Mesenchymal stem cell (in vitro differentiated cells and primary cell): ENCODE measurements at regions not wholly inside any gene's neighbourhood (a gene's known extent, or its start where the extent isn't known, plus 50 kb on each side); places are given as distances from the start of the nearest gene placed in this dataset.

ENCODE experiments used
- DNase-seq: peaks from one replicate; pipeline ENCODE4 v3.0.0-alpha.2; 2013
- H2AFZ ChIP-seq: one replicate; pipeline ENCODE4 v1.6.1; 2013; ENCODE audit warnings: low read depth, mild to moderate bottlenecking, control low read depth, inconsistent platforms, low read length, moderate library complexity
- H2AK5ac ChIP-seq: 2 replicates; pipeline ENCODE4 v1.6.1; 2013; ENCODE audit warnings: low read length, moderate library complexity, mild to moderate bottlenecking, inconsistent platforms; ENCODE audit not compliant: severe bottlenecking
- H2BK120ac ChIP-seq: one replicate; pipeline ENCODE4 v1.6.1; 2013; ENCODE audit warnings: low read depth, mild to moderate bottlenecking, inconsistent platforms, low read length, moderate library complexity
- H2BK12ac ChIP-seq, 2 experiments: one replicate each; pipeline ENCODE4 v1.6.1; 2013; ENCODE audit warnings: inconsistent platforms in 2 of 2, low read length in 2 of 2, mild to moderate bottlenecking in 2 of 2, moderate library complexity in 2 of 2, control low read depth in 1 of 2
- H2BK15ac ChIP-seq: one replicate; pipeline ENCODE4 v1.6.1; 2013; ENCODE audit warnings: mild to moderate bottlenecking, low read depth, inconsistent platforms; ENCODE audit not compliant: poor library complexity, severe bottlenecking
- H2BK5ac ChIP-seq: 2 replicates; pipeline ENCODE4 v1.6.1; 2013; ENCODE audit warnings: low read depth, mild to moderate bottlenecking, low read length, control low read depth, inconsistent platforms; ENCODE audit not compliant: poor library complexity, severe bottlenecking
- H3K14ac ChIP-seq, 2 experiments: one replicate each; pipeline ENCODE4 v1.6.1; 2013; ENCODE audit warnings: inconsistent platforms in 2 of 2, low read length in 2 of 2, control low read depth in 1 of 2, mild to moderate bottlenecking in 1 of 2, moderate library complexity in 1 of 2
- H3K18ac ChIP-seq, 2 experiments: one replicate each; pipeline ENCODE4 v1.6.1; 2013; ENCODE audit warnings: inconsistent platforms in 2 of 2, low read length in 2 of 2, control low read depth in 1 of 2, low read depth in 1 of 2, mild to moderate bottlenecking in 1 of 2
- H3K23ac ChIP-seq, 2 experiments: one replicate each; pipeline ENCODE4 v1.6.1; 2013; ENCODE audit warnings: inconsistent platforms in 2 of 2, low read length in 2 of 2, mild to moderate bottlenecking in 2 of 2, moderate library complexity in 2 of 2, control low read depth in 1 of 2
- H3K27ac ChIP-seq: 2 replicates; pipeline ENCODE4 v1.5.1; 2013; ENCODE audit warnings: mild to moderate bottlenecking, moderate library complexity, low read length, control low read depth, inconsistent platforms; ENCODE audit not compliant: poor library complexity, severe bottlenecking
- H3K27me3 ChIP-seq, 2 experiments: 2 replicates each; pipeline versions ENCODE4 v1.6.1 to v1.7.0; 2013; ENCODE audit warnings: low read length in 2 of 2, mild to moderate bottlenecking in 2 of 2, moderate library complexity in 2 of 2, control low read depth in 1 of 2, inconsistent platforms in 1 of 2; ENCODE audit not compliant: control insufficient read depth in 1 of 2, insufficient read depth in 1 of 2
- H3K36me3 ChIP-seq, 2 experiments: 2 replicates each; pipeline versions ENCODE4 v1.6.1 to v1.7.0; 2013; ENCODE audit warnings: low read length in 2 of 2, control low read depth in 1 of 2, inconsistent platforms in 1 of 2, low read depth in 1 of 2, mild to moderate bottlenecking in 1 of 2; ENCODE audit not compliant: insufficient read depth in 2 of 2, control insufficient read depth in 1 of 2
- H3K4ac ChIP-seq, 2 experiments: one replicate each; pipeline ENCODE4 v1.6.1; 2013; ENCODE audit warnings: inconsistent platforms in 2 of 2, low read length in 2 of 2, mild to moderate bottlenecking in 2 of 2, moderate library complexity in 2 of 2, control low read depth in 1 of 2, low read depth in 1 of 2
- H3K4me1 ChIP-seq: 2 replicates; pipeline ENCODE4 v1.6.1; 2013; ENCODE audit warnings: low read depth, low read length, control low read depth; ENCODE audit not compliant: control insufficient read depth, insufficient read depth
- H3K4me2 ChIP-seq: 2 replicates; pipeline ENCODE4 v1.6.1; 2013; ENCODE audit warnings: low read length, mild to moderate bottlenecking, inconsistent platforms; ENCODE audit not compliant: poor library complexity, severe bottlenecking
- H3K4me3 ChIP-seq, 2 experiments: 2 replicates each; pipeline versions ENCODE4 v1.5.1 to v1.7.0; 2013; ENCODE audit warnings: low read length in 2 of 2, mild to moderate bottlenecking in 2 of 2, control low read depth in 1 of 2, low read depth in 1 of 2; ENCODE audit not compliant: insufficient read depth in 1 of 2
- H3K79me1 ChIP-seq: replicated peaks from 2 replicates; pipeline ENCODE4 v1.6.1; 2013; ENCODE audit warnings: mild to moderate bottlenecking, control low read depth, low read length, inconsistent platforms; ENCODE audit not compliant: poor library complexity, severe bottlenecking
- H3K9ac ChIP-seq: 2 replicates; pipeline ENCODE4 v1.7.0; 2013; ENCODE audit warnings: mild to moderate bottlenecking, low read length, moderate library complexity
- H3K9me3 ChIP-seq: 2 replicates; pipeline ENCODE4 v1.7.0; 2013; ENCODE audit warnings: mild to moderate bottlenecking, low read length; ENCODE audit not compliant: control insufficient read depth
- H4K8ac ChIP-seq: one replicate; pipeline ENCODE4 v1.6.1; 2013; ENCODE audit warnings: inconsistent platforms, mild to moderate bottlenecking, low read length, moderate library complexity
- H4K91ac ChIP-seq: one replicate; pipeline ENCODE4 v1.6.1; 2013; ENCODE audit warnings: mild to moderate bottlenecking, low read length, inconsistent platforms
- WGBS: methylation state at CpG from one replicate; pipeline ENCODE4 v1.1.7; 2013; ENCODE audit warnings: mixed read lengths; 5-methylcytosine and 5-hydroxymethylcytosine counted together

GRCh38 chr6:120700001-120700400, 634.3 kb downstream of the TBC1D32 start:
- no peak overlapping the region for H2BK12ac ChIP-seq
- no peak for DNase-seq
- no peak overlapping the region for H2BK15ac ChIP-seq
- H3K23ac ChIP-seq: no peak overlapping the region
- H3K79me1 ChIP-seq: no peaks in the 10 kb centered on the region
- WGBS: 69% methylated on average over 3 of the region's 4 CpGs
- H3K14ac ChIP-seq: no peak overlapping the region
- H3K9ac ChIP-seq: no peak overlapping the region
- H2AK5ac ChIP-seq: no peak overlapping the region
- no peaks in the 10 kb centered on the region for H3K27me3 ChIP-seq
- H3K36me3 ChIP-seq: no peaks in the 10 kb centered on the region
- H3K4me1 ChIP-seq: no peaks in the 10 kb centered on the region
- no peak overlapping the region for H4K91ac ChIP-seq
- H3K4me2 ChIP-seq: no peak overlapping the region
- no peak overlapping the region for H3K18ac ChIP-seq
- no peak overlapping the region for H2BK120ac ChIP-seq
- peaks cover 11% of the 10 kb centered on the region for H3K9me3 ChIP-seq
- no peak overlapping the region for H2BK5ac ChIP-seq
- no peak overlapping the region for H3K4ac ChIP-seq
- H3K27ac ChIP-seq: no peak overlapping the region
- H4K8ac ChIP-seq: no peak overlapping the region
- H2AFZ ChIP-seq: no peak overlapping the region
- no peak overlapping the region for H3K4me3 ChIP-seq

GRCh38 chr6:120686492-120686891, 647.8 kb downstream of the TBC1D32 start:
- Histone ChIP-seq H3K4ac (no peak overlapping the region), H3K27me3 (no peaks in the 10 kb centered on the region), H2BK120ac (no peak overlapping the region), H3K9ac (no peak overlapping the region), H3K23ac (no peak overlapping the region), H3K36me3 (no peaks in the 10 kb centered on the region), H3K18ac (no peak overlapping the region), H3K79me1 (no peaks in the 10 kb centered on the region), H2AK5ac (no peak overlapping the region), H3K4me3 (no peak overlapping the region), H3K4me1 (no peaks in the 10 kb centered on the region), H2BK15ac (no peak overlapping the region), H3K9me3 (peaks cover 7% of the 10 kb centered on the region), H2AFZ (no peak overlapping the region), H2BK5ac (no peak overlapping the region), H2BK12ac (no peak overlapping the region), H4K91ac (no peak overlapping the region), H3K27ac (no peak overlapping the region), H3K4me2 (no peak overlapping the region), H4K8ac (no peak overlapping the region), H3K14ac (no peak overlapping the region)
- WGBS: no CpG with 5 or more reads among the region's 3 CpGs
- no peak for DNase-seq

- no peak overlapping the region for H3K27ac ChIP-seq
- no peak overlapping the region for H4K8ac ChIP-seq
- no peak overlapping the region for H2BK120ac ChIP-seq
- no peak overlapping the region for H2AK5ac ChIP-seq
- no peak overlapping the region for H4K91ac ChIP-seq
- no peak overlapping the region for H3K14ac ChIP-seq
- no peaks in the 10 kb centered on the region for H3K27me3 ChIP-seq
- no peak for DNase-seq
- H2BK5ac ChIP-seq: no peak overlapping the region
- H3K4me3 ChIP-seq: no peak overlapping the region
- no peak overlapping the region for H3K4ac ChIP-seq
- H3K23ac ChIP-seq: no peak overlapping the region
- H2AFZ ChIP-seq: no peak overlapping the region
- no peak overlapping the region for H3K18ac ChIP-seq
- H2BK12ac ChIP-seq: no peak overlapping the region
- H3K4me2 ChIP-seq: no peak overlapping the region
- H3K9me3 ChIP-seq: peaks cover 10% of the 10 kb centered on the region
- no peaks in the 10 kb centered on the region for H3K36me3 ChIP-seq
- H2BK15ac ChIP-seq: no peak overlapping the region
- no peaks in the 10 kb centered on the region for H3K79me1 ChIP-seq
- H3K4me1 ChIP-seq: no peaks in the 10 kb centered on the region
- WGBS: no CpG with 5 or more reads among the region's 3 CpGs
- H3K9ac ChIP-seq: no peak overlapping the region
Observed at GRCh38 chr6:120682145-120682544, 652.1 kb downstream of the TBC1D32 start.

GRCh38 chr6:120681204-120681603, 653.1 kb downstream of the TBC1D32 start:
- no peak overlapping the region for H2BK5ac ChIP-seq

More at GRCh38 chr6:120681204-120681603, 653.1 kb downstream of the TBC1D32 start:
- peaks cover 4% of the 10 kb centered on the region for H3K9me3 ChIP-seq
- H3K18ac ChIP-seq: no peak overlapping the region
- no peak for DNase-seq
- no peak overlapping the region for H2AFZ ChIP-seq
- no peaks in the 10 kb centered on the region for H3K79me1 ChIP-seq
- H2BK12ac ChIP-seq: no peak overlapping the region
- H3K4ac ChIP-seq: no peak overlapping the region
- H3K4me1 ChIP-seq: no peaks in the 10 kb centered on the region
- no peak overlapping the region for H3K4me2 ChIP-seq
- H3K27me3 ChIP-seq: no peaks in the 10 kb centered on the region
- no peak overlapping the region for H3K4me3 ChIP-seq
- 100% methylated on average over 1 of the region's 2 CpGs for WGBS
- H4K91ac ChIP-seq: no peak overlapping the region
- no peaks in the 10 kb centered on the region for H3K36me3 ChIP-seq
- no peak overlapping the region for H3K14ac ChIP-seq
- H2BK15ac ChIP-seq: no peak overlapping the region
- H2AK5ac ChIP-seq: no peak overlapping the region
- no peak overlapping the region for H3K27ac ChIP-seq
- no peak overlapping the region for H4K8ac ChIP-seq
- H3K9ac ChIP-seq: no peak overlapping the region
- no peak overlapping the region for H2BK120ac ChIP-seq
- no peak overlapping the region for H3K23ac ChIP-seq
